GM18517 (cell line): ENCODE measurements at regions not wholly inside any gene's neighbourhood (a gene's known extent, or its start where the extent isn't known, plus 50 kb on each side); places are given as distances from the start of the nearest gene placed in this dataset.
"Not testable (repeated sequence)": the region's sequence is repeated elsewhere in the genome, so short reads cannot be mapped to it uniquely, and the experiment has no call there.

Source experiments
- ATAC-seq: cut with Tn5 transposase; IDR thresholded peaks from one replicate; pipeline ENCODE4 v1.9.1; 2021; ENCODE audit warnings: mild to moderate bottlenecking, moderate library complexity; ENCODE audit not compliant: unreplicated experiment

- ATAC-seq: no peak
Observed at GRCh38 chr4:31417040-31417439, 696.9 kb downstream of the PCDH7 start.

GRCh38 chr4:31422006-31422405 is 701.8 kb downstream of the PCDH7 start:
- ATAC-seq: no peak

GRCh38 chr4:31427691-31428090 is 707.5 kb downstream of the PCDH7 start:
- no peak for ATAC-seq

GRCh38 chr4:31442236-31442635 is 722.1 kb downstream of the PCDH7 start:
- ATAC-seq: no peak

GRCh38 chr4:31445526-31445925 is 725.4 kb downstream of the PCDH7 start:
- no peak for ATAC-seq

GRCh38 chr4:31455612-31456011 is 735.4 kb downstream of the PCDH7 start:
- ATAC-seq: no peak

GRCh38 chr4:31458813-31459212 is 738.6 kb downstream of the PCDH7 start:
- ATAC-seq: no peak

GRCh38 chr4:31461421-31461820 is 741.3 kb downstream of the PCDH7 start:
- ATAC-seq: no peak

GRCh38 chr4:31467781-31468180 is 747.6 kb downstream of the PCDH7 start:
- ATAC-seq: no peak

GRCh38 chr4:31474221-31474620 is 754.1 kb downstream of the PCDH7 start:
- no peak for ATAC-seq

- ATAC-seq: no peak
Observed at GRCh38 chr4:31482691-31483090, 762.5 kb downstream of the PCDH7 start.

- ATAC-seq: not testable (repeated sequence)
Observed at GRCh38 chr4:31499216-31499615, 779.0 kb downstream of the PCDH7 start.

GRCh38 chr4:31516520-31516919 is 796.4 kb downstream of the PCDH7 start:
- ATAC-seq: no peak

- no peak for ATAC-seq
Observed at GRCh38 chr4:31518796-31519250, 798.7 kb downstream of the PCDH7 start.

- ATAC-seq: no peak
Observed at GRCh38 chr4:31530555-31530954, 810.4 kb downstream of the PCDH7 start.

GRCh38 chr4:31538877-31539276 is 818.7 kb downstream of the PCDH7 start:
- no peak for ATAC-seq

- ATAC-seq: no peak
Observed at GRCh38 chr4:31539284-31540069, 819.3 kb downstream of the PCDH7 start.

- ATAC-seq: no peak
Observed at GRCh38 chr4:31545330-31545729, 825.2 kb downstream of the PCDH7 start.

- no peak for ATAC-seq
Observed at GRCh38 chr4:31545755-31546154, 825.6 kb downstream of the PCDH7 start.

- no peak for ATAC-seq
Observed at GRCh38 chr4:31548021-31548420, 827.9 kb downstream of the PCDH7 start.

GRCh38 chr4:31548823-31549222 is 828.7 kb downstream of the PCDH7 start:
- no peak for ATAC-seq

- no peak for ATAC-seq
Observed at GRCh38 chr4:31549256-31549655, 829.1 kb downstream of the PCDH7 start.

- ATAC-seq: no peak
Observed at GRCh38 chr4:31557437-31557836, 837.3 kb downstream of the PCDH7 start.
